ENCODE measurements at regions not wholly inside any gene's neighbourhood (a gene's known extent, or its start where the extent isn't known, plus 50 kb on each side); places are given as distances from the start of the nearest gene placed in this dataset.

DNA sequence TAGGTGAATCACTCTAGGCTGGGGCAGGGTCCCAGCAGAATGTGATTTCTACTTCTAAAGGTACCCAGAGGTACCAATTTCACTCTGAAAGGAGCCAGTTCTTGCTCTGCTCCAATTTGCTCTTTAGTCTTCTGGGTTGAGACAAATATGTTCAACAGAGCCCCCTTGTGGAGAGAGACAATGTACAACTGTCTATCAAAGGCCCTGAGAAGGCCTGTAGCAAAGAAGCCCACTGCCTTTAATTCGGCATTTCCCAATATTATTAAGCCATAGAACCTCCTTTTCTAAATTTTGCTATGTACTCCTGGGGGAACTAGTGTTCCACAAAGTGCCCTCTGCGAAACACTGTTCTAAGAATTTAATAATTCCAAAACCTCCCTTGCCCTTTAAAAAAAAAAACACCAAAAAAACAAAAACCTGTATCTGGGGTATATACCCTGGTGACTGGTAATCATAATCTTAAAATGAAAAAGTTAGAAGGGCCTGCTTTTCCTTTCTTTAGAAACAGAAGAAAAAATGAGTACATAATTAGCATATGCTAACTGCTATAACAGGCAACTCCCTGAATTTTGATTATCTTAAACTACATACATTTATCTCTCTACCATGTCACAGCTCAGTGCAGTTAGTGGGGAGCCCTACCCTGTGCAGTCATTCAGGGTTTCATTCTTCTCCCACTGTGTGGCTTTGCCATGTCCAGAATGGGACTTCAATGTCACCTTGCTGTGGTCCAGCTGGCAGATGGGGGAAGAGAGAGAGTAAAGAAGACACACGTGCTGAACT, 160.9 kb upstream of the BMPER start:
- TF ChIP-seq CTCF (IDR thresholded peaks at IDR 0.05) (peak in 1 of 2 donors; percentile 13), POLR2A (IDR thresholded peaks at IDR 0.05) (no peak), POLR2AphosphoS5 (IDR thresholded peaks at IDR 0.05) (no peak)

Measured in suprapubic skin (tissue), 4 donors.